Esophagus squamous epithelium (tissue), 4 donors: ENCODE measurements at regions not wholly inside any gene's neighbourhood (a gene's known extent, or its start where the extent isn't known, plus 50 kb on each side); places are given as distances from the start of the nearest gene placed in this dataset.

ENCODE experiments used
- POLR2A ChIP-seq, 4 donors: fragments of 450-650 bp; IDR thresholded peaks; one replicate each; pipeline ENCODE4 v1.6.1; 2017; ENCODE audit warnings: antibody characterized with exemption in 4 of 4, mild to moderate bottlenecking in 4 of 4, moderate library complexity in 3 of 4
- TF ChIP-seq, protein P1 (sequence below), 6 experiments: fragments of 450-650 bp in 4 of 6; fragments of 200-600 bp in 2 of 6; sonication (generic) in 2 of 6; IDR thresholded peaks; one replicate each; pipeline ENCODE4 v1.5.1; 2016 to 2019; ENCODE audit warnings: antibody characterized with exemption in 6 of 6, mild to moderate bottlenecking in 4 of 6, moderate library complexity in 4 of 6

DNA sequence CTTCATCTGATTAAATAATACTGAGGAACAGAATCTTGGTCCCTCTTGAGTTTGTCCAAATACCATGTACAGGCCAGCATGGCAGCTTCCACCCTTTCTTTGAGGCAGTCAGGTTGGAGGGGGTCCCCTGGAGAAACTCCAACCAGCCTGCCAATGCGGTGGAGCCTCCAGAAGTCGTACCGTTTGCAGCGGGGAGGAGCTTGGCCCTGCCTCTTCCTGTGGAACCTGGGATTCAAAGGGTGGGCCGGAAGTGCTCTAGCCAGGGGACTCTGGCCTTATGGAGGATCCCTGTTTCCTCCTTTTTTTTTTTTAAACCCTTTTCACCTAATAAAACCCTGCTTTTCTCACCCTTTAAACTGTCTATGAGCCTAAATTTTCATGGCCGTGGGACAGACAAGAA, 216.3 kb upstream of the ZNF608 start:
- TF ChIP-seq, protein P1, sequence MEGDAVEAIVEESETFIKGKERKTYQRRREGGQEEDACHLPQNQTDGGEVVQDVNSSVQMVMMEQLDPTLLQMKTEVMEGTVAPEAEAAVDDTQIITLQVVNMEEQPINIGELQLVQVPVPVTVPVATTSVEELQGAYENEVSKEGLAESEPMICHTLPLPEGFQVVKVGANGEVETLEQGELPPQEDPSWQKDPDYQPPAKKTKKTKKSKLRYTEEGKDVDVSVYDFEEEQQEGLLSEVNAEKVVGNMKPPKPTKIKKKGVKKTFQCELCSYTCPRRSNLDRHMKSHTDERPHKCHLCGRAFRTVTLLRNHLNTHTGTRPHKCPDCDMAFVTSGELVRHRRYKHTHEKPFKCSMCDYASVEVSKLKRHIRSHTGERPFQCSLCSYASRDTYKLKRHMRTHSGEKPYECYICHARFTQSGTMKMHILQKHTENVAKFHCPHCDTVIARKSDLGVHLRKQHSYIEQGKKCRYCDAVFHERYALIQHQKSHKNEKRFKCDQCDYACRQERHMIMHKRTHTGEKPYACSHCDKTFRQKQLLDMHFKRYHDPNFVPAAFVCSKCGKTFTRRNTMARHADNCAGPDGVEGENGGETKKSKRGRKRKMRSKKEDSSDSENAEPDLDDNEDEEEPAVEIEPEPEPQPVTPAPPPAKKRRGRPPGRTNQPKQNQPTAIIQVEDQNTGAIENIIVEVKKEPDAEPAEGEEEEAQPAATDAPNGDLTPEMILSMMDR (IDR thresholded peaks at IDR 0.05): no peak
- no peak for TF ChIP-seq POLR2A (IDR thresholded peaks at IDR 0.05)
